Liver (tissue), 8 donors: ENCODE measurements at regions not wholly inside any gene's neighbourhood (a gene's known extent, or its start where the extent isn't known, plus 50 kb on each side); places are given as distances from the start of the nearest gene placed in this dataset.

Experiments
- DNase-seq: peaks from one replicate; pipeline ENCODE4 v3.0.0-alpha.2; 2017; ENCODE audit warnings: low spot score
- H3K27ac ChIP-seq, 2 donors: one replicate each; pipeline ENCODE4 v1.7.0; 2013; ENCODE audit warnings: inconsistent platforms in 2 of 2, low read length in 2 of 2, control low read depth in 1 of 2, low read depth in 1 of 2, mild to moderate bottlenecking in 1 of 2
- H3K27me3 ChIP-seq, 4 donors: one replicate each; pipeline versions ENCODE4 v1.6.1 to v1.7.0; 2013; ENCODE audit warnings: low read length in 3 of 4, inconsistent platforms in 1 of 4, mild to moderate bottlenecking in 1 of 4, moderate library complexity in 1 of 4; ENCODE audit not compliant: control insufficient read depth in 4 of 4, insufficient read depth in 4 of 4
- H3K36me3 ChIP-seq, 4 donors: one replicate each; pipeline versions ENCODE4 v1.6.1 to v1.7.0; 2013; ENCODE audit warnings: low read length in 3 of 4, mild to moderate bottlenecking in 3 of 4, low read depth in 1 of 4, moderate library complexity in 1 of 4; ENCODE audit not compliant: control insufficient read depth in 4 of 4, insufficient read depth in 3 of 4
- H3K4me1 ChIP-seq, 4 donors: one replicate each; pipeline versions ENCODE4 v1.6.1 to v1.7.0; 2013; ENCODE audit warnings: low read length in 3 of 4, mild to moderate bottlenecking in 3 of 4, moderate library complexity in 1 of 4; ENCODE audit not compliant: control insufficient read depth in 4 of 4, insufficient read depth in 4 of 4
- H3K4me3 ChIP-seq, 3 donors: one replicate each; pipeline versions ENCODE4 v1.6.1 to v1.7.0; 2013; ENCODE audit warnings: low read length in 3 of 3, control low read depth in 1 of 3, low read depth in 1 of 3, mild to moderate bottlenecking in 1 of 3
- H3K9ac ChIP-seq, 2 donors: one replicate each; pipeline ENCODE4 v1.7.0; 2013; ENCODE audit warnings: low read length in 2 of 2, mild to moderate bottlenecking in 2 of 2, moderate library complexity in 2 of 2, control low read depth in 1 of 2, low read depth in 1 of 2
- H3K9me3 ChIP-seq, 4 donors: one replicate each; pipeline versions ENCODE4 v1.6.1 to v1.7.0; 2013; ENCODE audit warnings: low read length in 3 of 4; ENCODE audit not compliant: control insufficient read depth in 4 of 4
- ATF3 ChIP-seq: IDR thresholded peaks from 2 replicates; pipeline ENCODE4 v1.6.1; 2016; ENCODE audit warnings: antibody characterized with exemption
- CTCF ChIP-seq: fragments of 150-350 bp; IDR thresholded peaks from 2 replicates; pipeline ENCODE4 v1.5.1; 2017; ENCODE audit warnings: improper control_type of control experiment, low read depth, low read length; ENCODE audit not compliant: missing input control
- EGR1 ChIP-seq, 2 donors: IDR thresholded peaks; 2 replicates each; pipeline ENCODE4 v1.6.1; 2016 to 2018; ENCODE audit warnings: antibody characterized with exemption in 2 of 2, low read depth in 2 of 2
- FOXA1 ChIP-seq: IDR thresholded peaks from 2 replicates; pipeline ENCODE4 v1.6.1; 2016; ENCODE audit warnings: antibody characterized with exemption
- FOXA2 ChIP-seq: IDR thresholded peaks from 2 replicates; pipeline ENCODE4 v1.6.1; 2016; ENCODE audit warnings: antibody characterized with exemption
- GABPA ChIP-seq, 2 donors: IDR thresholded peaks in 1 of 2; conservative IDR thresholded peaks in 1 of 2; 2 replicates each; pipeline ENCODE4 v1.6.1; 2016; ENCODE audit warnings: antibody characterized with exemption in 2 of 2, mild to moderate bottlenecking in 1 of 2, moderate library complexity in 1 of 2
- HNF4A ChIP-seq, 2 donors: conservative IDR thresholded peaks; 2 replicates each; pipeline ENCODE4 v1.6.1; 2016; ENCODE audit warnings: antibody characterized with exemption in 2 of 2, mild to moderate bottlenecking in 2 of 2
- HNF4G ChIP-seq: IDR thresholded peaks from 2 replicates; pipeline ENCODE4 v1.6.1; 2016; ENCODE audit warnings: antibody characterized with exemption
- JUND ChIP-seq, 2 donors: IDR thresholded peaks; 2 replicates each; pipeline ENCODE4 v1.6.1; 2016; ENCODE audit warnings: antibody characterized with exemption in 2 of 2
- MAX ChIP-seq: IDR thresholded peaks from 2 replicates; pipeline ENCODE4 v1.6.1; 2016; ENCODE audit warnings: antibody characterized with exemption
- NR2F2 ChIP-seq: IDR thresholded peaks from 2 replicates; pipeline ENCODE4 v1.6.1; 2016; ENCODE audit warnings: antibody characterized with exemption
- RAD21 ChIP-seq, 2 donors: IDR thresholded peaks; 2 replicates each; pipeline ENCODE4 v1.6.1; 2016; ENCODE audit warnings: antibody characterized with exemption in 2 of 2, mild to moderate bottlenecking in 2 of 2
- REST ChIP-seq: IDR thresholded peaks from 2 replicates; pipeline ENCODE4 v1.6.1; 2016; ENCODE audit warnings: antibody characterized with exemption, mild to moderate bottlenecking
- RXRA ChIP-seq, 2 donors: IDR thresholded peaks; 2 replicates each; pipeline ENCODE4 v1.6.1; 2017 to 2018; ENCODE audit warnings: antibody characterized with exemption in 2 of 2, mild to moderate bottlenecking in 1 of 2
- SP1 ChIP-seq: IDR thresholded peaks from 2 replicates; pipeline ENCODE4 v1.6.1; 2018; ENCODE audit warnings: antibody characterized with exemption, mild to moderate bottlenecking
- YY1 ChIP-seq: IDR thresholded peaks from 2 replicates; pipeline ENCODE4 v1.6.1; 2016; ENCODE audit warnings: antibody characterized with exemption, mild to moderate bottlenecking
- ZBTB33 ChIP-seq: IDR thresholded peaks from 2 replicates; pipeline ENCODE4 v1.6.1; 2016; ENCODE audit warnings: antibody characterized with exemption
- WGBS: extraction: QIAGEN DNeasy Blood & Tissue Kit; methylation state at CpG from one replicate; pipeline ENCODE4 v1.1.7; 2013; 5-methylcytosine and 5-hydroxymethylcytosine counted together
- donor health status: healthy.
- donor health status: healthy.
- donor health status: healthy.
- donor health status: healthy.
- donor health status: healthy.

GRCh38 chr9:105044518-105044917 is 116.6 kb upstream of the ABCA1 start:
- WGBS: 80% methylated on average over 2 of the region's 2 CpGs
- DNase-seq: no peak
- H3K4me1 ChIP-seq: peaks cover 0 to 4% (median 0%) of the 10 kb centered on the region in 4 donors
- H3K4me3 ChIP-seq: no peak overlapping the region
- H3K9me3 ChIP-seq: no peaks in the 10 kb centered on the region
- no peaks in the 10 kb centered on the region for H3K36me3 ChIP-seq
- H3K27me3 ChIP-seq: no peaks in the 10 kb centered on the region
- TF ChIP-seq FOXA1 (no peak), RAD21 (IDR thresholded peaks at IDR 0.05) (no peak), NR2F2 (no peak), CTCF (no peak), SP1 (no peak), HNF4A (conservative IDR thresholded peaks at IDR 0.05) (no peak), FOXA2 (no peak)
- no peak overlapping the region for H3K9ac ChIP-seq
- no peak overlapping the region for H3K27ac ChIP-seq

GRCh38 chr9:105046907-105047741 is 119.2 kb upstream of the ABCA1 start:
- H3K27me3 ChIP-seq: no peaks in the 10 kb centered on the region
- H3K27ac ChIP-seq: no peak overlapping the region
- no peaks in the 10 kb centered on the region for H3K36me3 ChIP-seq
- no peak overlapping the region for H3K4me3 ChIP-seq
- TF ChIP-seq HNF4A (conservative IDR thresholded peaks at IDR 0.05) (peak in 1 of 2 donors; percentile 25), REST (no peak), RXRA (IDR thresholded peaks at IDR 0.05) (no peak)
- H3K4me1 ChIP-seq: peaks cover 0 to 4% (median 0%) of the 10 kb centered on the region in 4 donors
- DNase-seq: no peak
- 94% methylated on average over 2 of the region's 2 CpGs for WGBS
- H3K9ac ChIP-seq: no peak overlapping the region
- H3K9me3 ChIP-seq: no peaks in the 10 kb centered on the region

- no peak for DNase-seq
- no peak overlapping the region for H3K9ac ChIP-seq
- peaks cover 0 to 4% (median 0%) of the 10 kb centered on the region in 4 donors for H3K4me1 ChIP-seq
- H3K27me3 ChIP-seq: no peaks in the 10 kb centered on the region
- H3K4me3 ChIP-seq: no peak overlapping the region
- 85% methylated on average over 2 of the region's 2 CpGs for WGBS
- no peak overlapping the region for H3K27ac ChIP-seq
- H3K36me3 ChIP-seq: no peaks in the 10 kb centered on the region
- no peaks in the 10 kb centered on the region for H3K9me3 ChIP-seq
- TF ChIP-seq EGR1 (IDR thresholded peaks at IDR 0.05; ENCODE audit: low read depth in 2 of 2) (no peak), ATF3 (no peak), MAX (no peak), RXRA (IDR thresholded peaks at IDR 0.05) (no peak), YY1 (no peak), FOXA1 (no peak), HNF4G (no peak), JUND (IDR thresholded peaks at IDR 0.05) (no peak), HNF4A (conservative IDR thresholded peaks at IDR 0.05) (no peak), ZBTB33 (no peak), RAD21 (IDR thresholded peaks at IDR 0.05) (no peak), GABPA (IDR thresholded peaks at IDR 0.05 in 1 of 2, conservative IDR thresholded peaks at IDR 0.05 in 1 of 2) (no peak), CTCF (no peak)
Measured at GRCh38 chr9:105047742-105048041, 119.7 kb upstream of the ABCA1 start.
